ENCODE measurements at regions not wholly inside any gene's neighbourhood (a gene's known extent, or its start where the extent isn't known, plus 50 kb on each side); places are given as distances from the start of the nearest gene placed in this dataset.

DNA sequence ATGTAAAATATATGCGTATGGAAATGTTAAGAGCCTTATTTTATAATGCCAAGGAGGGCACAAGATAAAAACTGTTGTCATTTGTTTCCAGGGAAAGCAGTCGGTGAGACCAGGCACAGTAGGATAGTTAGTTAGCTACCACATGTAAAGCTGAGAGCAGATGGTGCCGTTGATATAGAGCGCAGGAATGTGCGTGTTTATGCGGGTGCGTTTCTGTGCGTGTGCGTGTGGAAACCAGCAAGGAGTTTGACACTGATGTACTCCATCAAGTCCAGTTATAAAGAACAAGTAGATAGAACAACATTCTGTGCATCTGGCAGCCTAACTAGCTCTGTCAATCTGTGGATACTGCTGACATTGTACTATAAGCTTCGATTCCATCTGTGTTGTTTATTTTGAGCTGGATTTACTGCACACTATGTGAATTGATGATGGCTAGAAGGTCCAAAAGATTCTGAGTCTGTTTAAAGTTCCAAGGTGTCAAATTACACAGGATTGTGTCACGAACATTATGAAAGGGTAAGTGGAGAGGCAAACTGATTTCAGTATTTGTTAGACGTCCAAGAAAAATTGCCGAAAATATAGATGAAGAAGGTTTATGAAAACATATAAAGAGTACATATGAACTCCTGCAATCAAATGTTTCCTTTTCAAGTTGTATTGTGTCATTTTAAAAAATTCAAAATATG, 494.9 kb upstream of the MEF2C start:
- H3K9me3 ChIP-seq (ENCODE audit: low read length) = no peaks in the 10 kb centered on the region
- no peaks in the 10 kb centered on the region for H3K4me1 ChIP-seq (ENCODE audit: low read length)
- no peaks in the 10 kb centered on the region for H3K27me3 ChIP-seq (ENCODE audit: low read length)
- H3K4me2 ChIP-seq (ENCODE audit: low read depth, low read length, poor library complexity, severe bottlenecking) = no peak overlapping the region
- H3K79me2 ChIP-seq (ENCODE audit: low read length) = no peaks in the 10 kb centered on the region
- no peak for DNase-seq
- no peaks in the 10 kb centered on the region for H3K36me3 ChIP-seq (ENCODE audit: insufficient read depth, low read length)
- no peak overlapping the region for H3K27ac ChIP-seq (ENCODE audit: low read length)
- H3K9me2 ChIP-seq (replicated peaks; ENCODE audit: insufficient read depth, low read length) = no peaks in the 10 kb centered on the region
- H2AFZ ChIP-seq (ENCODE audit: low read length) = no peak overlapping the region
- no peak overlapping the region for H3K4me3 ChIP-seq (ENCODE audit: low read length)
- H4K20me1 ChIP-seq (ENCODE audit: insufficient read depth, low read depth, low read length) = no peaks in the 10 kb centered on the region
- H3K9ac ChIP-seq (ENCODE audit: low read length) = no peak overlapping the region

GRCh38 chr5:89374818-89375521, 492.0 kb upstream of the MEF2C start:
- no peaks in the 10 kb centered on the region for H3K4me1 ChIP-seq (ENCODE audit: low read length)
- no peak overlapping the region for H2AFZ ChIP-seq (ENCODE audit: low read length)
- no peaks in the 10 kb centered on the region for H4K20me1 ChIP-seq (ENCODE audit: insufficient read depth, low read depth, low read length)
- no peaks in the 10 kb centered on the region for H3K9me2 ChIP-seq (replicated peaks; ENCODE audit: insufficient read depth, low read length)
- H3K27ac ChIP-seq (ENCODE audit: low read length) = no peak overlapping the region
- no peak overlapping the region for H3K4me3 ChIP-seq (ENCODE audit: low read length)
- no peak for DNase-seq
- no peaks in the 10 kb centered on the region for H3K27me3 ChIP-seq (ENCODE audit: low read length)
- H3K9me3 ChIP-seq (ENCODE audit: low read length) = no peaks in the 10 kb centered on the region
- no peak overlapping the region for H3K4me2 ChIP-seq (ENCODE audit: low read depth, low read length, poor library complexity, severe bottlenecking)
- H3K79me2 ChIP-seq (ENCODE audit: low read length) = no peaks in the 10 kb centered on the region
- H3K36me3 ChIP-seq (ENCODE audit: insufficient read depth, low read length) = no peaks in the 10 kb centered on the region
- H3K9ac ChIP-seq (ENCODE audit: low read length) = no peak overlapping the region

GRCh38 chr5:89374144-89374784, 491.3 kb upstream of the MEF2C start:
- Histone ChIP-seq H3K36me3 (ENCODE audit: insufficient read depth, low read length) (no peaks in the 10 kb centered on the region), H3K4me2 (ENCODE audit: low read depth, low read length, poor library complexity, severe bottlenecking) (no peak overlapping the region), H3K79me2 (ENCODE audit: low read length) (no peaks in the 10 kb centered on the region), H2AFZ (ENCODE audit: low read length) (no peak overlapping the region), H3K9ac (ENCODE audit: low read length) (no peak overlapping the region), H3K4me1 (ENCODE audit: low read length) (no peaks in the 10 kb centered on the region), H3K27me3 (ENCODE audit: low read length) (no peaks in the 10 kb centered on the region), H3K27ac (ENCODE audit: low read length) (no peak overlapping the region), H3K9me2 (replicated peaks; ENCODE audit: insufficient read depth, low read length) (no peaks in the 10 kb centered on the region), H3K9me3 (ENCODE audit: low read length) (no peaks in the 10 kb centered on the region), H3K4me3 (ENCODE audit: low read length) (no peak overlapping the region), H4K20me1 (ENCODE audit: insufficient read depth, low read depth, low read length) (no peaks in the 10 kb centered on the region)
- DNase-seq = no peak

- no peak for DNase-seq
- Histone ChIP-seq H3K9ac (ENCODE audit: low read length) (no peak overlapping the region), H2AFZ (ENCODE audit: low read length) (no peak overlapping the region), H3K36me3 (ENCODE audit: insufficient read depth, low read length) (no peaks in the 10 kb centered on the region), H4K20me1 (ENCODE audit: insufficient read depth, low read depth, low read length) (no peaks in the 10 kb centered on the region), H3K79me2 (ENCODE audit: low read length) (no peaks in the 10 kb centered on the region), H3K4me1 (ENCODE audit: low read length) (no peaks in the 10 kb centered on the region), H3K4me2 (ENCODE audit: low read depth, low read length, poor library complexity, severe bottlenecking) (no peak overlapping the region), H3K9me3 (ENCODE audit: low read length) (no peaks in the 10 kb centered on the region), H3K27ac (ENCODE audit: low read length) (no peak overlapping the region), H3K27me3 (ENCODE audit: low read length) (no peaks in the 10 kb centered on the region), H3K4me3 (ENCODE audit: low read length) (no peak overlapping the region), H3K9me2 (replicated peaks; ENCODE audit: insufficient read depth, low read length) (no peaks in the 10 kb centered on the region)
Measured at GRCh38 chr5:89372176-89372575, 489.2 kb upstream of the MEF2C start.

GRCh38 chr5:89371646-89372045, 488.7 kb upstream of the MEF2C start:
- Histone ChIP-seq H3K9ac (ENCODE audit: low read length) (no peak overlapping the region), H2AFZ (ENCODE audit: low read length) (no peak overlapping the region)
- no peak for DNase-seq

DNA sequence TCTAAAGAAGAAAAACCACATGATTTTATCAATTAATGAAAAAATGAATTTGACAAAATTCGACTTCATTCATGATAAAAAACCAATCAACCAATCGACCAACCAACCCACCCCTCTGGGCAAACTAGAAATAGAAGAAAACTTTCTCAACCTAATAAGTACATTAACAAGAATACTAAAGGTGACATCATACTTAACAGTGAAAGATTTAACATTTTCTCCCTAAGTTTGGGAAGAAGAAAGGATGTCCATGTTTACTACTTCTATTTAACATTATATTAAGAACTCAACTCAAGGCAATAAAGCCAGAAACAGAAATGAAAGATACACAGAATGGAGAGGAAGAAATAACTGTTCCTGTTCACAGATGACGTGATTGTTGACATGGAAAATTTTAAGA, 476.1 kb upstream of the MEF2C start:
- H3K4me1 ChIP-seq (ENCODE audit: low read length) = no peaks in the 10 kb centered on the region
- H3K27me3 ChIP-seq (ENCODE audit: low read length) = no peaks in the 10 kb centered on the region
- no peak overlapping the region for H3K4me3 ChIP-seq (ENCODE audit: low read length)
- no peak overlapping the region for H3K9ac ChIP-seq (ENCODE audit: low read length)
- H2AFZ ChIP-seq (ENCODE audit: low read length) = no peak overlapping the region
- H3K4me2 ChIP-seq (ENCODE audit: low read depth, low read length, poor library complexity, severe bottlenecking) = no peak overlapping the region
- H3K9me2 ChIP-seq (replicated peaks; ENCODE audit: insufficient read depth, low read length) = no peaks in the 10 kb centered on the region
- no peaks in the 10 kb centered on the region for H3K79me2 ChIP-seq (ENCODE audit: low read length)
- no peaks in the 10 kb centered on the region for H3K36me3 ChIP-seq (ENCODE audit: insufficient read depth, low read length)
- H3K27ac ChIP-seq (ENCODE audit: low read length) = no peak overlapping the region
- no peak for DNase-seq
- H3K9me3 ChIP-seq (ENCODE audit: low read length) = no peaks in the 10 kb centered on the region
- H4K20me1 ChIP-seq (ENCODE audit: insufficient read depth, low read depth, low read length) = no peaks in the 10 kb centered on the region

More at GRCh38 chr5:89371646-89372045, 488.7 kb upstream of the MEF2C start:
- Histone ChIP-seq H3K9me2 (replicated peaks; ENCODE audit: insufficient read depth, low read length) (no peaks in the 10 kb centered on the region), H3K27me3 (ENCODE audit: low read length) (no peaks in the 10 kb centered on the region), H3K4me3 (ENCODE audit: low read length) (no peak overlapping the region), H3K4me1 (ENCODE audit: low read length) (no peaks in the 10 kb centered on the region), H4K20me1 (ENCODE audit: insufficient read depth, low read depth, low read length) (no peaks in the 10 kb centered on the region), H3K9me3 (ENCODE audit: low read length) (no peaks in the 10 kb centered on the region), H3K27ac (ENCODE audit: low read length) (no peak overlapping the region), H3K79me2 (ENCODE audit: low read length) (no peaks in the 10 kb centered on the region), H3K36me3 (ENCODE audit: insufficient read depth, low read length) (no peaks in the 10 kb centered on the region), H3K4me2 (ENCODE audit: low read depth, low read length, poor library complexity, severe bottlenecking) (no peak overlapping the region)

DNA sequence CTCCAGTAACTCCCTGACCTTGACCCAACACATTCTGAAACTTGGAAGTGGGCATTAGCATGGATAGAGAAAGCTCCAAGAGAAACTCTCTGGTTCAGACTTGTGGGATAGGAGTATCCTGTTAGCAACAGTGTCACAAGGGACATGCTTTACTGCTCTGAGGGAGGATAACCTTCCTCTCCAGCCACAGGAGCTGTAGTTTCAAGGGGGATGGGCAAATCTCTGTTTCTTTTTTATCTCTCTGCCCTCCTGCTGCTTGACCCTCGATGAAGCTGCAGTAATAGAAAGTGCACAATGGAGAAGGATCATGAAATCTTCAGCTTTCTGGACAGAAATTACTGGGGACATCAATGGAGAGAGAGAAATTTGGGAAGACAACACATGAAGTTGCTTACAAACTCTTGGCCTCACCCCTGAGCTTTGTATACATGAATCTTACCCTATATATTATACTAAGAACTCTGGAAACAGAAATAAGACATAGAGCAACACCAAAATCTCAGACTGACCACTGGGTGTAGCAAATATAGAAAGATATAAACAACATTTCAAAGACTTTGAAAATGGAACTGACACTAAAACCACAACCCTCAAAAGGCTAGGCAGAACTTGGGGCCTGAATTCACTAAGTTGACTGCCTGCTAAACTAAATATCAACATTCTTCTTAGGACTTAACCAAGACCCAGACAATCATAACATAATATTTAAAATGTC, 471.0 kb upstream of the MEF2C start:
- Histone ChIP-seq H3K36me3 (ENCODE audit: insufficient read depth, low read length) (no peaks in the 10 kb centered on the region), H3K9me3 (ENCODE audit: low read length) (no peaks in the 10 kb centered on the region), H3K9me2 (replicated peaks; ENCODE audit: insufficient read depth, low read length) (no peaks in the 10 kb centered on the region), H3K4me1 (ENCODE audit: low read length) (no peaks in the 10 kb centered on the region), H3K9ac (ENCODE audit: low read length) (no peak overlapping the region), H2AFZ (ENCODE audit: low read length) (no peak overlapping the region), H3K27ac (ENCODE audit: low read length) (no peak overlapping the region), H3K4me2 (ENCODE audit: low read depth, low read length, poor library complexity, severe bottlenecking) (no peak overlapping the region), H4K20me1 (ENCODE audit: insufficient read depth, low read depth, low read length) (no peaks in the 10 kb centered on the region), H3K27me3 (ENCODE audit: low read length) (no peaks in the 10 kb centered on the region), H3K4me3 (ENCODE audit: low read length) (no peak overlapping the region), H3K79me2 (ENCODE audit: low read length) (no peaks in the 10 kb centered on the region)
- no peak for DNase-seq

- H3K4me1 ChIP-seq (ENCODE audit: low read length) = no peaks in the 10 kb centered on the region
- H4K20me1 ChIP-seq (ENCODE audit: insufficient read depth, low read depth, low read length) = no peaks in the 10 kb centered on the region
- no peaks in the 10 kb centered on the region for H3K27me3 ChIP-seq (ENCODE audit: low read length)
- no peaks in the 10 kb centered on the region for H3K36me3 ChIP-seq (ENCODE audit: insufficient read depth, low read length)
- H3K9me3 ChIP-seq (ENCODE audit: low read length) = no peaks in the 10 kb centered on the region
- no peaks in the 10 kb centered on the region for H3K79me2 ChIP-seq (ENCODE audit: low read length)
- no peak overlapping the region for H3K4me3 ChIP-seq (ENCODE audit: low read length)
- no peaks in the 10 kb centered on the region for H3K9me2 ChIP-seq (replicated peaks; ENCODE audit: insufficient read depth, low read length)
- H3K27ac ChIP-seq (ENCODE audit: low read length) = no peak overlapping the region
- no peak for DNase-seq
- no peak overlapping the region for H2AFZ ChIP-seq (ENCODE audit: low read length)
- no peak overlapping the region for H3K9ac ChIP-seq (ENCODE audit: low read length)
- no peak overlapping the region for H3K4me2 ChIP-seq (ENCODE audit: low read depth, low read length, poor library complexity, severe bottlenecking)
Measured at GRCh38 chr5:89351975-89352374, 469.0 kb upstream of the MEF2C start.

Data from Karpas-422 (cell line).